Sigmoid colon (tissue), 6 donors: ENCODE measurements at regions not wholly inside any gene's neighbourhood (a gene's known extent, or its start where the extent isn't known, plus 50 kb on each side); places are given as distances from the start of the nearest gene placed in this dataset.
A peak's percentile ranks its signal among the peaks of the same experiment; 100 is the strongest.

Experiments used
- DNase-seq: peaks from one replicate; pipeline ENCODE4 v3.0.0-alpha.2; 2019
- H3K27ac ChIP-seq, 4 donors: fragments of 200-600 bp; sonication (generic); one replicate each; pipeline ENCODE4 v1.5.1; 2016 to 2019; ENCODE audit warnings: mild to moderate bottlenecking in 1 of 4
- H3K27me3 ChIP-seq, 3 donors: fragments of 200-600 bp; sonication (generic); one replicate each; pipeline ENCODE4 v1.5.1; 2019; ENCODE audit warnings: mild to moderate bottlenecking in 1 of 3
- H3K36me3 ChIP-seq, 4 donors: fragments of 200-600 bp; sonication (generic); one replicate each; pipeline ENCODE4 v1.5.1; 2016 to 2019
- H3K4me1 ChIP-seq, 4 donors: fragments of 200-600 bp; sonication (generic); one replicate each; pipeline ENCODE4 v1.5.1; 2017 to 2019
- H3K4me3 ChIP-seq, 4 donors: fragments of 200-600 bp; sonication (generic); one replicate each; pipeline ENCODE4 v1.5.1; 2017 to 2019; ENCODE audit warnings: mild to moderate bottlenecking in 2 of 4, moderate library complexity in 1 of 4
- H3K9me3 ChIP-seq, 4 donors: fragments of 200-600 bp in 3 of 4; sonication (generic) in 3 of 4; one replicate each; pipeline versions ENCODE4 v1.5.1 to v1.6.1; 2013 to 2019
- EP300 ChIP-seq, 4 donors: sonication (generic); formaldehyde crosslinking; IDR thresholded peaks; one replicate each; pipeline ENCODE4 v1.6.1; 2017; ENCODE audit warnings: antibody characterized with exemption in 4 of 4
- POLR2A ChIP-seq, 2 donors: fragments of 450-650 bp; IDR thresholded peaks; one replicate each; pipeline ENCODE4 v1.6.1; 2016; ENCODE audit warnings: antibody characterized with exemption in 2 of 2, mild to moderate bottlenecking in 2 of 2, moderate library complexity in 2 of 2
- POLR2AphosphoS5 ChIP-seq, 4 donors: sonication (generic); formaldehyde crosslinking; IDR thresholded peaks; one replicate each; pipeline ENCODE4 v1.6.1; 2017; ENCODE audit warnings: antibody characterized with exemption in 4 of 4
- WGBS, 2 donors: extraction: QIAGEN DNeasy Blood & Tissue Kit; methylation state at CpG; one replicate each; pipeline ENCODE4 v1.1.7; 2013; 5-methylcytosine and 5-hydroxymethylcytosine counted together
- intact Hi-C: fragments of 100-400 bp; cut with DNase I; formaldehyde crosslinking; loops from one replicate; pipeline ENCODE4 v1.15.1; 2023
- TF ChIP-seq, protein P1 (sequence below), 4 experiments: fragments of 450-650 bp in 3 of 4; fragments of 200-600 bp in 1 of 4; IDR thresholded peaks; one replicate each; pipeline ENCODE4 v1.5.1; 2016 to 2019; ENCODE audit warnings: antibody characterized with exemption in 4 of 4, mild to moderate bottlenecking in 3 of 4, moderate library complexity in 2 of 4
- donor health status: healthy with polysubstance abuse.
- donor health status: healthy.

DNA sequence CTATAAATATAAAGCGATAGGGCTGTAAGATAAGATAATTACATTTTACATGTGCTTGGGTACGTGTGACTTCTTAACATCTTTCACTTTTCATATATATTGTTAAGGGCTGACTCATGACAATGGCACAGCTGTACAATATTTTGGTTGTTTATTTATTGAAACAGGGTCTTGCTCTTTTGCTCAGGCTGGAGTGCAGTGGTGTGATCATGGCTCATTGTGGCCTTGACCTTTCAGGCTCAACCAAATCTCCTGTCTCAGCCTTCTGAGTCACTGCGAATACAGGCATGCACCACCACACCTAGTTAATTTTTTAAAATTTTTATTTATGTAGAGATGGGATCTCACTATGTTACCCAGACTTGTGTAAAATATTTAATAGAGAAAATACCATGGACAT lies 2532.4 kb upstream of the PCDH20 start:
- peaks cover 0 to 25% (median 5%) of the 10 kb centered on the region in 4 donors for H3K4me1 ChIP-seq

DNA sequence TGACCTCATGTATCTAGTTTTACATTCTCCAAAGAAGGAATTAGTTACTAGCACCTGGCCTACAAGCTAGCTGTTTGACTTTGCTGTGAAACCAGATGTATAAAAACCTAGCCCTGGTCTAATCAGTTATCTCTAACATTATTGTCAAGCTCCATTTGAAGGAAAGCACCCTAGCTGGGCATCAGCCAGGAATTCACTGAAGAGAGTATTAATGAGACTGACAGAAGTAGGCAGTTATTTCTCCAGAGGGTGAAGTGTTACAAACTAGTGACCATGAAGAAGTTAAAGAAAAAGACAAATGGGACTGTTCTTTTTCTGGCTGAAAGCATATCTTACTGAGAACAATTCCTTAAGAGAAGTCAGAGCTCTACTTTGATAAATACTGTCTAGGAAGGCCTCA lies 2529.3 kb upstream of the PCDH20 start:
- Histone ChIP-seq H3K4me1 (peaks cover 0 to 35% (median 7%) of the 10 kb centered on the region in 4 donors), H3K27ac (peak overlapping the region in 2 of 4 donors; percentile 19 to 37), H3K27me3 (no peaks in the 10 kb centered on the region), H3K4me3 (no peak overlapping the region), H3K9me3 (no peaks in the 10 kb centered on the region), H3K36me3 (no peaks in the 10 kb centered on the region)
- no peak for DNase-seq
- no peak for TF ChIP-seq POLR2AphosphoS5 (IDR thresholded peaks at IDR 0.05)
- intact Hi-C loops = no loop called here

More for the DNA sequence above, 2532.4 kb upstream of the PCDH20 start:
- WGBS, 2 donors = 76 to 82% methylated on average over 3 of the region's 3 CpGs
- no peak for DNase-seq
- H3K27ac ChIP-seq = no peak overlapping the region
- H3K27me3 ChIP-seq = no peaks in the 10 kb centered on the region
- no peak overlapping the region for H3K4me3 ChIP-seq
- H3K36me3 ChIP-seq = no peaks in the 10 kb centered on the region
- no peaks in the 10 kb centered on the region for H3K9me3 ChIP-seq
- intact Hi-C loops = no loop called here
- no peak for TF ChIP-seq POLR2AphosphoS5 (IDR thresholded peaks at IDR 0.05)
- TF ChIP-seq EP300 (IDR thresholded peaks at IDR 0.05) = no peak
- TF ChIP-seq POLR2A (IDR thresholded peaks at IDR 0.05) = no peak
- TF ChIP-seq, protein P1, sequence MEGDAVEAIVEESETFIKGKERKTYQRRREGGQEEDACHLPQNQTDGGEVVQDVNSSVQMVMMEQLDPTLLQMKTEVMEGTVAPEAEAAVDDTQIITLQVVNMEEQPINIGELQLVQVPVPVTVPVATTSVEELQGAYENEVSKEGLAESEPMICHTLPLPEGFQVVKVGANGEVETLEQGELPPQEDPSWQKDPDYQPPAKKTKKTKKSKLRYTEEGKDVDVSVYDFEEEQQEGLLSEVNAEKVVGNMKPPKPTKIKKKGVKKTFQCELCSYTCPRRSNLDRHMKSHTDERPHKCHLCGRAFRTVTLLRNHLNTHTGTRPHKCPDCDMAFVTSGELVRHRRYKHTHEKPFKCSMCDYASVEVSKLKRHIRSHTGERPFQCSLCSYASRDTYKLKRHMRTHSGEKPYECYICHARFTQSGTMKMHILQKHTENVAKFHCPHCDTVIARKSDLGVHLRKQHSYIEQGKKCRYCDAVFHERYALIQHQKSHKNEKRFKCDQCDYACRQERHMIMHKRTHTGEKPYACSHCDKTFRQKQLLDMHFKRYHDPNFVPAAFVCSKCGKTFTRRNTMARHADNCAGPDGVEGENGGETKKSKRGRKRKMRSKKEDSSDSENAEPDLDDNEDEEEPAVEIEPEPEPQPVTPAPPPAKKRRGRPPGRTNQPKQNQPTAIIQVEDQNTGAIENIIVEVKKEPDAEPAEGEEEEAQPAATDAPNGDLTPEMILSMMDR (IDR thresholded peaks at IDR 0.05) = no peak

DNA sequence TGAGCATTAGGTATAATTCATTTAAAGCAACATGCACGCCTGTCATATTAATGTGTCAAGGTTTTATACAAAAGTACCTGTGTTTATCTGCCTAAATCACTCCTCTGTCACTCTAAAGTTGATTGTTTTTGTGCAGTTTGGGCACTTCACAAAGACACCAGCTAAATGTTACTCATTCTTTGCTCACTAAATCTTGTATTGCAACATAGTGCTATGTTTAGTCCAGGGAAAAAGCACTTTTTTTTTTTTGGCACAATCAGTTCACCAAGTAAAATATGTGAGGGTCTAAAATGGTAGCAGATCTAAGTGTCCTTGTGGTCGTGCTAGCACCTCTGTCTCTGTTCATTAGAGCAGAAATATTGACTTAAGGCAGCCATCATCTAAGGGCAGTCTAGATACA lies 2526.7 kb upstream of the PCDH20 start:
- TF ChIP-seq EP300 (IDR thresholded peaks at IDR 0.05) = no peak
- TF ChIP-seq POLR2AphosphoS5 (IDR thresholded peaks at IDR 0.05) = no peak
- TF ChIP-seq, protein P1 (IDR thresholded peaks at IDR 0.05) = no peak
- no peak for TF ChIP-seq POLR2A (IDR thresholded peaks at IDR 0.05)
- intact Hi-C loops = no loop called here
- 37 to 67% methylated on average over 2 of the region's 2 CpGs for WGBS, 2 donors
- Histone ChIP-seq H3K4me1 (peaks cover 0 to 35% (median 7%) of the 10 kb centered on the region in 4 donors), H3K36me3 (no peaks in the 10 kb centered on the region), H3K27ac (no peak overlapping the region), H3K27me3 (no peaks in the 10 kb centered on the region), H3K9me3 (no peaks in the 10 kb centered on the region), H3K4me3 (no peak overlapping the region)
- no peak for DNase-seq

DNA sequence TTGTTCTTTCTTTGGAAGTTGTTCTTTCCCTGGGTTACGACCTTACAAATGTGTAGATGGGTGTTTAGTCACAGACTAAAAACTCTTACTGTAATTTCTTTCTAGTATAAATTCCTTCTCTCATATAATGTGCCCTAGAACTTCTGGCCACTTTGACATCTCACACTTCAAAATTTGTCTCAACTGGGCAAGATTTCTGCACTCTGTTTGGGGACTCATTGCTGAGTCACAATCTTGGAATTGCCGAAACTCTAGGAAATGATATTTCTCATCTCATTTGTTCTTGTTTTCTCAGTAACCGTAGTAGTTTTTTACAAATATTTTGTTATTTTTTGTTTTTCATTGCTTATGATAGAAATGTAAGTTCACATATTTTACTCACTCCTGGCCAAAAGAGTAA lies 2523.2 kb upstream of the PCDH20 start:
- Histone ChIP-seq H3K27me3 (no peaks in the 10 kb centered on the region), H3K9me3 (no peaks in the 10 kb centered on the region), H3K4me1 (peaks cover 0 to 18% (median 5%) of the 10 kb centered on the region in 4 donors), H3K27ac (no peak overlapping the region), H3K4me3 (no peak overlapping the region), H3K36me3 (no peaks in the 10 kb centered on the region)
- no peak for DNase-seq
- intact Hi-C loops = no loop called here
- WGBS, 2 donors = 92 to 96% methylated on average over 3 of the region's 3 CpGs
- TF ChIP-seq POLR2A (IDR thresholded peaks at IDR 0.05) (no peak), EP300 (IDR thresholded peaks at IDR 0.05) (no peak), POLR2AphosphoS5 (IDR thresholded peaks at IDR 0.05) (no peak)
- TF ChIP-seq, protein P1 (IDR thresholded peaks at IDR 0.05) = no peak

DNA sequence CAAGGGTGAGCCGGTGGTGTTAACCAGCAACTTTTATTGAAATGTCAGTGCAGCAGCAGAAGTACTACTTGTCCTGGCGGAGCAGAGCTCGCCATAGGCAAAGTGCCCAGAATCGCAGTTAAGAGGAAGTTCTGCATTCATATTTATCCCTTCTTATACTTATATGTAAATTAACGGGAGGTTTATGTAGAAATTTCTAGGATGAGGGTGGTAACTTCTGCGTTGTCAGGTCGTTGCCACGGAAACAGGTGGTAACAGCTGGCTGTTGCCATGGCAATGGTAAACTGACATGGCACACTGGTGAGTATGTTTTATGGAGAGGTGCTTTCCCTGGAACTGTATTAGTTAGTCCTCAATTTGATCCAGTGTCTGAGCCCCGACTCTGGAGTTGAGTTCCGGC lies 2494.9 kb upstream of the PCDH20 start:
- 55 to 61% methylated on average over 10 of the region's 10 CpGs for WGBS, 2 donors
- intact Hi-C loops = no loop called here

More for the DNA sequence above, 2494.9 kb upstream of the PCDH20 start:
- Histone ChIP-seq H3K4me1 (peaks cover 0 to 7% (median 7%) of the 10 kb centered on the region in 4 donors), H3K27ac (no peak overlapping the region), H3K36me3 (no peaks in the 10 kb centered on the region), H3K4me3 (peak overlapping the region in 1 of 4 donors; percentile 16), H3K27me3 (no peaks in the 10 kb centered on the region), H3K9me3 (no peaks in the 10 kb centered on the region)
- TF ChIP-seq EP300 (IDR thresholded peaks at IDR 0.05) = no peak
- TF ChIP-seq POLR2AphosphoS5 (IDR thresholded peaks at IDR 0.05) = no peak
- TF ChIP-seq, protein P1 (IDR thresholded peaks at IDR 0.05) = no peak
- no peak for TF ChIP-seq POLR2A (IDR thresholded peaks at IDR 0.05)
- DNase-seq = no peak
